ENCODE measurements at regions not wholly inside any gene's neighbourhood (a gene's known extent, or its start where the extent isn't known, plus 50 kb on each side); places are given as distances from the start of the nearest gene placed in this dataset.

- no peak overlapping the region for H3K4me3 ChIP-seq (ENCODE audit: insufficient read depth, low read length, poor library complexity, severe bottlenecking)
- H3K27ac ChIP-seq (ENCODE audit: low read depth, low read length): no peak overlapping the region
- no peaks in the 10 kb centered on the region for H3F3A ChIP-seq (ENCODE audit: insufficient read depth)
- no peaks in the 10 kb centered on the region for H3K27me3 ChIP-seq (ENCODE audit: low read length)
- no peak overlapping the region for H3K9ac ChIP-seq (ENCODE audit: low read length)
- H4K20me1 ChIP-seq (ENCODE audit: low read depth, low read length): no peaks in the 10 kb centered on the region
- H3K9me3 ChIP-seq (ENCODE audit: insufficient read depth, low read length): no peaks in the 10 kb centered on the region
- no peak overlapping the region for H2AFZ ChIP-seq (ENCODE audit: low read depth, low read length, severe bottlenecking)
- H3K79me2 ChIP-seq (ENCODE audit: insufficient read depth, low read length): no peaks in the 10 kb centered on the region
- no peaks in the 10 kb centered on the region; the same call in 1 of the 2 replicates for H3K9me2 ChIP-seq (replicated peaks; ENCODE audit: insufficient read depth, low read length)
- no peak overlapping the region for H3K4me2 ChIP-seq (ENCODE audit: low read depth, low read length, poor library complexity, severe bottlenecking)
- TF ChIP-seq CTCF (IDR thresholded peaks at IDR 0.05; ENCODE audit: insufficient read depth, low read length, poor library complexity, severe bottlenecking) (no peak), EZH2phosphoT487 (conservative IDR thresholded peaks at IDR 0.05; ENCODE audit: low read length) (no peak)
- no peaks in the 10 kb centered on the region for H3K36me3 ChIP-seq (ENCODE audit: low read length)
Observed at GRCh38 chr10:9901971-9902370, 1115.7 kb upstream of the CELF2 start.

- Histone ChIP-seq H3K4me2 (ENCODE audit: low read depth, low read length, poor library complexity, severe bottlenecking) (no peak overlapping the region), H3K9me3 (ENCODE audit: insufficient read depth, low read length) (no peaks in the 10 kb centered on the region), H2AFZ (ENCODE audit: low read depth, low read length, severe bottlenecking) (no peak overlapping the region), H3K9me2 (replicated peaks; ENCODE audit: insufficient read depth, low read length) (no peaks in the 10 kb centered on the region), H3K79me2 (ENCODE audit: insufficient read depth, low read length) (no peaks in the 10 kb centered on the region), H3K4me3 (ENCODE audit: insufficient read depth, low read length, poor library complexity, severe bottlenecking) (no peak overlapping the region), H3K36me3 (ENCODE audit: low read length) (no peaks in the 10 kb centered on the region), H3F3A (ENCODE audit: insufficient read depth) (no peaks in the 10 kb centered on the region), H4K20me1 (ENCODE audit: low read depth, low read length) (no peaks in the 10 kb centered on the region), H3K27me3 (ENCODE audit: low read length) (no peaks in the 10 kb centered on the region), H3K27ac (ENCODE audit: low read depth, low read length) (no peak overlapping the region), H3K9ac (ENCODE audit: low read length) (no peak overlapping the region)
- TF ChIP-seq EZH2phosphoT487 (conservative IDR thresholded peaks at IDR 0.05; ENCODE audit: low read length) (no peak), CTCF (IDR thresholded peaks at IDR 0.05; ENCODE audit: insufficient read depth, low read length, poor library complexity, severe bottlenecking) (no peak)
Observed at GRCh38 chr10:9910446-9910845, 1107.2 kb upstream of the CELF2 start.

- H4K20me1 ChIP-seq (ENCODE audit: low read depth, low read length): no peaks in the 10 kb centered on the region
- H3K79me2 ChIP-seq (ENCODE audit: insufficient read depth, low read length): no peaks in the 10 kb centered on the region
- no peaks in the 10 kb centered on the region for H3K36me3 ChIP-seq (ENCODE audit: low read length)
- no peaks in the 10 kb centered on the region for H3K27me3 ChIP-seq (ENCODE audit: low read length)
- H3K4me2 ChIP-seq (ENCODE audit: low read depth, low read length, poor library complexity, severe bottlenecking): no peak overlapping the region
- no peak overlapping the region for H3K27ac ChIP-seq (ENCODE audit: low read depth, low read length)
- TF ChIP-seq EZH2phosphoT487 (conservative IDR thresholded peaks at IDR 0.05; ENCODE audit: low read length) (no peak), CTCF (IDR thresholded peaks at IDR 0.05; ENCODE audit: insufficient read depth, low read length, poor library complexity, severe bottlenecking) (no peak)
- no peaks in the 10 kb centered on the region for H3K9me2 ChIP-seq (replicated peaks; ENCODE audit: insufficient read depth, low read length)
- no peaks in the 10 kb centered on the region for H3K9me3 ChIP-seq (ENCODE audit: insufficient read depth, low read length)
- no peak overlapping the region for H2AFZ ChIP-seq (ENCODE audit: low read depth, low read length, severe bottlenecking)
- no peaks in the 10 kb centered on the region for H3F3A ChIP-seq (ENCODE audit: insufficient read depth)
- H3K4me3 ChIP-seq (ENCODE audit: insufficient read depth, low read length, poor library complexity, severe bottlenecking): no peak overlapping the region
- no peak overlapping the region for H3K9ac ChIP-seq (ENCODE audit: low read length)
Observed at GRCh38 chr10:9911488-9911887, 1106.2 kb upstream of the CELF2 start.
